HG02885 (cell line): ENCODE measurements at regions not wholly inside any gene's neighbourhood (a gene's known extent, or its start where the extent isn't known, plus 50 kb on each side); places are given as distances from the start of the nearest gene placed in this dataset.
A peak's percentile ranks its signal among the peaks of the same experiment; 100 is the strongest.

Source experiments
- ATAC-seq: cut with Tn5 transposase; IDR thresholded peaks from one replicate; pipeline ENCODE4 v1.9.1; 2021; ENCODE audit warnings: mild to moderate bottlenecking; ENCODE audit not compliant: unreplicated experiment, poor library complexity

- no peak for ATAC-seq
Observed at GRCh38 chr11:29389793-29390192, 627.0 kb downstream of the KCNA4 start.

- ATAC-seq: no peak
Observed at GRCh38 chr11:29373725-29374124, 643.1 kb downstream of the KCNA4 start.

- no peak for ATAC-seq
Observed at GRCh38 chr11:29368126-29368525, 648.7 kb downstream of the KCNA4 start.

GRCh38 chr11:29364006-29364405, 652.8 kb downstream of the KCNA4 start:
- ATAC-seq: no peak

GRCh38 chr11:29361369-29361768, 655.5 kb downstream of the KCNA4 start:
- no peak for ATAC-seq

- no peak for ATAC-seq
Observed at GRCh38 chr11:29353833-29354232, 663.0 kb downstream of the KCNA4 start.

- ATAC-seq: no peak
Observed at GRCh38 chr11:29352273-29352795, 664.5 kb downstream of the KCNA4 start.

GRCh38 chr11:29351301-29351873, 665.4 kb downstream of the KCNA4 start:
- no peak for ATAC-seq

GRCh38 chr11:29343465-29344333, 673.1 kb downstream of the KCNA4 start:
- ATAC-seq: peak; percentile 99

- ATAC-seq: no peak
Observed at GRCh38 chr11:29336727-29337575, 679.9 kb downstream of the KCNA4 start.

- ATAC-seq: no peak
Observed at GRCh38 chr11:29334776-29335130, 682.1 kb downstream of the KCNA4 start.

GRCh38 chr11:29333993-29334775, 682.6 kb downstream of the KCNA4 start:
- ATAC-seq: peak; percentile 91

- ATAC-seq: no peak
Observed at GRCh38 chr11:29331451-29332010, 685.3 kb downstream of the KCNA4 start.

GRCh38 chr11:29328961-29329441, 687.8 kb downstream of the KCNA4 start:
- ATAC-seq: peak; percentile 55

- ATAC-seq: no peak
Observed at GRCh38 chr11:29327891-29328290, 688.9 kb downstream of the KCNA4 start.

GRCh38 chr11:29326757-29327156, 690.1 kb downstream of the KCNA4 start:
- ATAC-seq: no peak

GRCh38 chr11:29324328-29324727, 692.5 kb downstream of the KCNA4 start:
- ATAC-seq: no peak

GRCh38 chr11:29321293-29322132, 695.3 kb downstream of the KCNA4 start:
- no peak for ATAC-seq

- no peak for ATAC-seq
Observed at GRCh38 chr11:29320196-29320595, 696.6 kb downstream of the KCNA4 start.
